ENCODE measurements at regions not wholly inside any gene's neighbourhood (a gene's known extent, or its start where the extent isn't known, plus 50 kb on each side); places are given as distances from the start of the nearest gene placed in this dataset.

GRCh38 chr22:27286711-27287110 is 514.8 kb downstream of the MN1 start:
- Histone ChIP-seq H3K36me3 (no peaks in the 10 kb centered on the region), H3K4me1 (no peaks in the 10 kb centered on the region), H3K27me3 (no peaks in the 10 kb centered on the region), H3K27ac (no peak overlapping the region), H3K4me3 (no peak overlapping the region), H3K9me3 (no peaks in the 10 kb centered on the region)
- no peak for DNase-seq
- TF ChIP-seq CTCF (IDR thresholded peaks at IDR 0.05) = no peak
- intact Hi-C loops (cut with DNase I; ENCODE audit: low total_unique reads) = no loop called here

- Histone ChIP-seq H3K4me1 (no peaks in the 10 kb centered on the region), H3K36me3 (no peaks in the 10 kb centered on the region), H3K9me3 (no peaks in the 10 kb centered on the region), H3K27me3 (peaks cover 0 to 12% of the 10 kb centered on the region in 2 donors), H3K27ac (no peak overlapping the region), H3K4me3 (no peak overlapping the region)
- intact Hi-C loops (cut with DNase I; ENCODE audit: low total_unique reads) = no loop called here
- no peak for DNase-seq
- TF ChIP-seq CTCF (IDR thresholded peaks at IDR 0.05) = no peak
Observed at GRCh38 chr22:27292542-27293299, 508.8 kb downstream of the MN1 start.

GRCh38 chr22:27293721-27294445 is 507.7 kb downstream of the MN1 start:
- H3K4me3 ChIP-seq = no peak overlapping the region
- TF ChIP-seq CTCF (IDR thresholded peaks at IDR 0.05) = no peak
- no peaks in the 10 kb centered on the region for H3K36me3 ChIP-seq
- H3K27me3 ChIP-seq = peaks cover 0 to 14% of the 10 kb centered on the region in 2 donors
- DNase-seq = no peak
- no peak overlapping the region for H3K27ac ChIP-seq
- H3K9me3 ChIP-seq = no peaks in the 10 kb centered on the region
- H3K4me1 ChIP-seq = no peaks in the 10 kb centered on the region
- intact Hi-C loops (cut with DNase I; ENCODE audit: low total_unique reads) = no loop called here

- no peak for DNase-seq
- H3K4me3 ChIP-seq = no peak overlapping the region
- intact Hi-C loops (cut with DNase I; ENCODE audit: low total_unique reads) = no loop called here
- H3K27ac ChIP-seq = no peak overlapping the region
- H3K36me3 ChIP-seq = no peaks in the 10 kb centered on the region
- H3K9me3 ChIP-seq = no peaks in the 10 kb centered on the region
- peaks cover 0 to 26% of the 10 kb centered on the region in 2 donors for H3K27me3 ChIP-seq
- no peak for TF ChIP-seq CTCF (IDR thresholded peaks at IDR 0.05)
- H3K4me1 ChIP-seq = no peaks in the 10 kb centered on the region
Observed at GRCh38 chr22:27295040-27295439, 506.5 kb downstream of the MN1 start.

GRCh38 chr22:27295605-27296004 is 506.0 kb downstream of the MN1 start:
- H3K27ac ChIP-seq = no peak overlapping the region
- intact Hi-C loops (cut with DNase I; ENCODE audit: low total_unique reads) = no loop called here
- DNase-seq = no peak
- no peaks in the 10 kb centered on the region for H3K36me3 ChIP-seq
- no peaks in the 10 kb centered on the region for H3K9me3 ChIP-seq
- no peaks in the 10 kb centered on the region for H3K4me1 ChIP-seq
- H3K27me3 ChIP-seq = peaks cover 0 to 28% of the 10 kb centered on the region in 2 donors
- no peak for TF ChIP-seq CTCF (IDR thresholded peaks at IDR 0.05)
- no peak overlapping the region for H3K4me3 ChIP-seq

All from tibial artery (tissue), 4 donors.